ENCODE measurements at regions not wholly inside any gene's neighbourhood (a gene's known extent, or its start where the extent isn't known, plus 50 kb on each side); places are given as distances from the start of the nearest gene placed in this dataset.
"Not testable (repeated sequence)": the region's sequence is repeated elsewhere in the genome, so short reads cannot be mapped to it uniquely, and the experiment has no call there.

GRCh38 chr12:107590413-107590812, 95.2 kb upstream of the PWP1 start:
- no peak for DNase-seq (ENCODE audit: low spot score)

GRCh38 chr12:107590814-107591375, 94.7 kb upstream of the PWP1 start:
- no peak for DNase-seq (ENCODE audit: low spot score)

GRCh38 chr12:107593713-107594381, 91.8 kb upstream of the PWP1 start:
- no peak for DNase-seq (ENCODE audit: low spot score)

DNA sequence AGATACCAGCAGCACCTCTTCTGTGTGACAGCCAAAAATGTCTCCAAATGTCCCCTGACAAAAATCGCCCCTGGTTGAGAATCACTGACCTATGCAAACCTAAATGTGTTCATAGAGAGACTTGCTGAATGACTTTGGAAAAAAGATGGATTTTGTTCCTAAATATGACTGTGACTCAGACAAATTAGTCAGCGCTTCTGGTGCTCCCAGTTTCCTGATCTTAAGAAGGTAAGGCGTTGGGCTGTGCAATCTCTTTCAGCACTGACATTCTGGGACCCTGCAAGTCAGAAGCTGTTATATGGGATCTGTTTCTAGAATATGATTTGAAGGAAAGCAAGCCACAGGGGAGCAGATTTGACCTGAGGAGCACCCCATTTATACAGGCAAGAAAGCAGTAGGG, 90.6 kb upstream of the PWP1 start:
- no peak for DNase-seq (ENCODE audit: low spot score)

- DNase-seq (ENCODE audit: low spot score), result no peak
These were observed 87.7 kb upstream of the PWP1 start for GRCh38 chr12:107597695-107598410.

- no peak for DNase-seq (ENCODE audit: low spot score)
These were observed 86.7 kb upstream of the PWP1 start for GRCh38 chr12:107598906-107599305.

DNA sequence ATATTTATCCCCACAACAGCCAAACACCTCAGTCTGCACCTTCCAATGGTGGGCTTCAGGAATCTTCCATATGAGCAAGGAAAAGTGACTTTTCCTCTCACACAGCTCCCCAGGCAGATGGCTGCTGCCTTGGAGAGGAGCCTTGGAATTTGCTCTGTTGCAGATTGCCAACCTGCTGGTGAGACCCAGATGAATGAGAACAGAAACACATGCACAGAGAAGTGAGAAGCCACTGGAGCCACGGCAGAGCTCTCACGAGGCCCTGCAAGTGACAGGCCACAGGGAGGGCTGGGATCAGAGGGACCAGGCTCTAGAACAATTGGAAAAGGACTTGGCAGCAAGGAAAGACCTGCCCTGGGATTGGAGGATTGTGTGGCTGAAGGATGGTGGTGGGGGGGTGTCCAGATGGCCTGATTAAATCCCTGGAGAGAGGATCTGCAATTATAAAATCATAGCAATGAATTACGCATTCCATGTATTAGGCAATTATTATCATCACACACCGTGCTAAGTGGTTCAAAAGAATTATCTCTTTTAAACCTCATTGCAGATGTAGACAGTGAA, 84.9 kb upstream of the PWP1 start:
- DNase-seq (ENCODE audit: low spot score), result no peak

GRCh38 chr12:107602446-107602845, 83.2 kb upstream of the PWP1 start:
- DNase-seq (ENCODE audit: low spot score), result no peak

DNA sequence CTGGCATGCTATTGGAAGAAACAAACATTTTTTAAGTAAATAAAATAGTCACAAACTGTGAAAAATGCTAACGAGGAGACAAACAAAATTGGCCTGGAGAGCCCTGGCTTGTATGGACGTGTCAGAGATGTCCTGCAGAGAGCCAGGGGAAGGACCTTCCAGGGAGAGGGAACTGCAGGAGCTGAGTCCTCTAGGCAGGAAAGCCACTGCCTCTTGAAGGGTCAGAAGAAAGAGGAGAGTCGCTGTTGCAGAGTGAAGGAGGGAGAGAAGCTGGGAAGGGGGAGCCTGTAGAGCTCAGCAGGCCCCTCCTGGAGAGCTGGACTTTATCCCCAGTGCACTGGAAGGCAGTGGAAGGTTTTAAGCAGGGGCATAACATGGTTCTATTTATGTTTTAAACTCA, 80.3 kb upstream of the PWP1 start:
- no peak for DNase-seq (ENCODE audit: low spot score)

GRCh38 chr12:107607464-107608392, 77.9 kb upstream of the PWP1 start:
- peak; percentile 86 for DNase-seq (ENCODE audit: low spot score)

DNA sequence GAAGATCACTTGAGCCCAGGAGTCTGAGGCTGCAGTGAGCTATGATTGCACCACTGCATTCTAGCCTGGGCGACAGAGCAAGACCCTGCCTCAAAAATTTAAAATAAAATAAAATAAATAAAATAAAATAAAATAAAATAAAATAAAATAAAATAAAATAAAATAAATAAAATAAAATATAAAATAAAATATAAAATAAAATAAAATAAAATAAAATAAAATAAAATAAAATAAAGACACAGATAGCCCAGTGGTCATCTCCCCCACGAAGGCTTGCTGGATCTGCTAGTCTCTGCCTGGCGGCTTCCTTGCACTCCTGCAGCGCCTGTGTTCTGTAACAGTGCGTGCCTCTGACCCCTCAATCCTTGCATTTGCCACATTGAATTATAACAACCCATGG, 76.8 kb upstream of the PWP1 start:
- DNase-seq (ENCODE audit: low spot score), result not testable (repeated sequence)

DNA sequence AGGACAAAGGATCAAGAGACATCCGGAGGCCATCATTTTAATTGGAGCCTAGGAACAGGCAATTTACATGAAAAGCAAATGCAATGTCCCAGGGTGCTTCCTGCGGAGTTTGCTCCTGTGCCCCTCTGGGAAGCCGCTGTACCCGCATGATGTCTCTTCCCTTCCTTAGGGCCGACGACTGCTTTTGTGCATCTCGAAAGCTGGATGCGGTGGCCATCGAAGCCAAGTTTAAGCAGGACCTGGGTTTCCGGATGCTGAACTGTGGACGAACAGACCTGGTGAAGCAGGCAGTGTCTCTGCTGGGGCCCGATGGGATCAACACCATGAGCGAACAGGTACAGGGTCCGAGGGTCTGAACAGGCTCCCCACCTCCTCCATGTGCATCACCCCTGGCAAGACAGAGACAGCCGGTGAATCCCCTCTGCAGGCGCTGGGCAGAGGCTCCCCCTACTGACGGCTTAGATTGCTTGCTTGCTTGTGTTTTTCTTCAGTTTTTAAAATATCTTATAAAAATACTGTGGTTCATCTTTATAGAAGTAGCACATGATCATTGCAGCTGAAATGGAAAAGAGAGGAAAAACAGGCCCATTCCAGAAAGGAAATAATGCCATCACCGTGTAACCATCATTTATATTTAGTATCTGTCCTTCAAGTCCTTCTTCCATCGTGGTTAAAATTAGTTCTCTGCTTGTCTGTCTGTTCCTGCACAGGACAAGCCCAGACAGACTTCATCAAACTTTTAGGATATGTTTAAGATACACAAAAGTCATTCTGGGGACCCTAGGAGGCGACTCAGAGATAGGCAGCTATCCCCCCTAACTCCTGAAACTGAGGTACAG, 75.4 kb upstream of the PWP1 start:
- DNase-seq (ENCODE audit: low spot score), result peak; percentile 68

GRCh38 chr12:107612508-107612907, 73.1 kb upstream of the PWP1 start:
- DNase-seq (ENCODE audit: low spot score), result no peak

- DNase-seq (ENCODE audit: low spot score), result no peak
These were observed 68.7 kb upstream of the PWP1 start for GRCh38 chr12:107616941-107617340.

DNA sequence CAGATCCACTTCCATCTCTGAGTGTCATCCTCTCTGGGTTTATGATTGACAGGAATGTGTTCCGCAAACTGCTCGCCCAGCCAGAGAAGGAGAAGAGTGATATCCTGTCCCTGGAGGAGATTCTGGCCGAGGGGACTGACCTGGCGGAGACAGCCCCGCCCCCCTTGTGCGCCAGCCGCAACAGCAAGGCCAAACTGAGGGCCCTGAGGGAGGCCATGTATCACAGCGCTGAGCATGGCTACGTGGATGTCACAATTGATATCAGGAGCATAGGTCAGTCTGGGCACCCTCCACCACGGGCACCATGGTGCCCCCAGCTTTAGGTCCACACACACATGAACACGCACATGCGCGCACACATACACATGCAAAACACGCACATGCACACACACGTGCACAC, 67.5 kb upstream of the PWP1 start:
- DNase-seq (ENCODE audit: low spot score), result no peak

DNA sequence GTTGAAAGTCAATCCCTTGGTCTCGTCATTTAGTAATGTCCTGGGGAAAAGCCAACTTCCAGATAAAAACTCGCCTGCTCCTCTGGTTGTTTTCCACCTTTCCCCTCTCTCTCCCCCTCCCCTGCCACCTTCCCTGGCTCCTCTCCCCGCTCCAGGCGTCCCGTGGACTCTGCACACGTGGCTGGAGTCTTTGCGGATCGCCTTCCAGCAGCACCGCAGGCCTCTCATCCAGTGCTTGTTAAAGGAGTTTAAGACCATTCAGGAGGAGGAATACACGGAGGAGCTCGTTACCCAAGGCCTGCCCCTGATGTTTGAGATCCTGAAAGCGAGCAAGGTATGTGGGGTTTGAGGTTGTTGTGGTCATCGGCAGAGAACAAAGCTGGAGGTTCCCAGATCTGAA, 65.8 kb upstream of the PWP1 start:
- DNase-seq (ENCODE audit: low spot score), result no peak

DNA sequence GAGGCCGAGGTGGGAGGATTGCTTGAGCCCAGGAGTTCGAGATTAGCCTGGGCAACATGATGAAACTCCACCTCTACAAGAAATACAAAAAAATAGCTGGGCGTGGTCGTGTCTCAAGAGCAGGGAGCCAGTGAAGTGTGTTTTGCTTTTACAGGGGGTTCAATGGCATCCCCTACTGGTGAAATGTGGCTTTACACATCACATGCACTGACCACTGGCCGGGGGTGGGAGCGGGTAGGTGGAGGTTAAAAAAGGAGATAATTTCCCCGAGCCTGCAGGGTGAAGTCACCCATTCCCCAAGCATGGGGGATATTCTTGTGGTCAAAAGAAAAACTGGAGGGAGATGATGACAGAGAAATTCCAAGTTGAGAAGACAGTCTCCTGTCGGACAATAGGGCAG, 63.6 kb upstream of the PWP1 start:
- DNase-seq (ENCODE audit: low spot score), result peak; percentile 17

DNA sequence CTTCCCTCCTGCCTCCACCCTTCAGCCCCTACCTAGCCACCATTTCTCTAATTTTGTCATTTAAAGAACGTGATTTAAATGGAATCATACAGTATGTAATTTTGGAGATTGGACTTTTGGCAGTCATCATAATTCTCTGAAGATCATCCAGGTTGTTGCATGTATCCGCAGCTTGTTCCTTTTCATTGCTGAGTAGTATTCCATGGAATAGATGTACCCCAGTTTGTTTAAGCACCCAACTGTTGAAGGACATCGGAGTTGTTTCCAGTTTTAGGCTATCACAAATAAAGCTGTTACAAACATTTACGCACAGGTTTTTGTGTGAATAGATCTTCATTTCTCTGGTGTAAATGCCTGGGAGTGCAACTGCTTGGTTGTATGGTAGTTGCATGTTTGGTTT, 61.1 kb upstream of the PWP1 start:
- DNase-seq (ENCODE audit: low spot score), result no peak

GRCh38 chr12:107631715-107632114, 53.9 kb upstream of the PWP1 start:
- DNase-seq (ENCODE audit: low spot score), result no peak

GRCh38 chr12:107632246-107632645, 53.4 kb upstream of the PWP1 start:
- DNase-seq (ENCODE audit: low spot score), result no peak

DNA sequence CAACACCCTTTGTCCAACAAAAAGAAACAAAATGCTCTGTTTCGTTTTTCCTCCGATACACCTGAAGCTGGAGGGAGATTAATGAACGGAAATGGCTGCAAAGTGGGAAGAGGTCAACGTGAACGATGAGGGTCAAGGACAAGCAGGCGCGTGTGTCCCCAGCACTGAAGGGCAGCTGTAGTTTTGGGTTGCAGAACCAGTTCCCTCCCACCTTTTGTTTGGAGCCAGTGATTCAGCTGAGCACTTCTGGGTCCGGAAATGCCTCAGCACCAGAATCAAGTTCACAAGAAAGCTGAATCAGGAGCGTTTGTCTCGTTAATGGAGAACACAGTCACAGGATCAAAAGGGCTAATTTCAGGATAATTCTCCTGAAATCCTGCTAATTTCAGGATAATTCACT, 51.1 kb upstream of the PWP1 start:
- no peak for DNase-seq (ENCODE audit: low spot score)
